ENCODE measurements at regions not wholly inside any gene's neighbourhood (a gene's known extent, or its start where the extent isn't known, plus 50 kb on each side); places are given as distances from the start of the nearest gene placed in this dataset.

DNA sequence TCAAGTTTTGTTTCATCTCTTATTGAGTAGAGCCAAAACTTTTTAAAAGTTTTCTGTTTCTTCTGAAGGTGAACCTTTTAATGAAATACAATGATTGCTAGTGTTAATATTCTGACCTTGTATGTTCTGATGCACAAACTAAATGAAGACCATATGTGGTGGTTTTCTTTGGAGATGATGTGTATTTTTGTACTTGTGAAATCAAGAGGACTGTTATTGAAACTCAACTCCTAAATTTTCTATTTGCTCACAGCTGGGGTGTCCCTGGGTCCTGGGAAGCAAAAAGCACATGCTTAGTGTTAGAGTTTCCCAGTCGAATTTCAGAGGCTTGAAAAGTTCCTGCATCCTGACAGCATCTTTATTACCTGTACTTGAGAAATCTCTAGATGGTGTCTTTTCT, 1185.8 kb upstream of the ALCAM start:
- TF ChIP-seq, protein P1, sequence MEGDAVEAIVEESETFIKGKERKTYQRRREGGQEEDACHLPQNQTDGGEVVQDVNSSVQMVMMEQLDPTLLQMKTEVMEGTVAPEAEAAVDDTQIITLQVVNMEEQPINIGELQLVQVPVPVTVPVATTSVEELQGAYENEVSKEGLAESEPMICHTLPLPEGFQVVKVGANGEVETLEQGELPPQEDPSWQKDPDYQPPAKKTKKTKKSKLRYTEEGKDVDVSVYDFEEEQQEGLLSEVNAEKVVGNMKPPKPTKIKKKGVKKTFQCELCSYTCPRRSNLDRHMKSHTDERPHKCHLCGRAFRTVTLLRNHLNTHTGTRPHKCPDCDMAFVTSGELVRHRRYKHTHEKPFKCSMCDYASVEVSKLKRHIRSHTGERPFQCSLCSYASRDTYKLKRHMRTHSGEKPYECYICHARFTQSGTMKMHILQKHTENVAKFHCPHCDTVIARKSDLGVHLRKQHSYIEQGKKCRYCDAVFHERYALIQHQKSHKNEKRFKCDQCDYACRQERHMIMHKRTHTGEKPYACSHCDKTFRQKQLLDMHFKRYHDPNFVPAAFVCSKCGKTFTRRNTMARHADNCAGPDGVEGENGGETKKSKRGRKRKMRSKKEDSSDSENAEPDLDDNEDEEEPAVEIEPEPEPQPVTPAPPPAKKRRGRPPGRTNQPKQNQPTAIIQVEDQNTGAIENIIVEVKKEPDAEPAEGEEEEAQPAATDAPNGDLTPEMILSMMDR (IDR thresholded peaks at IDR 0.05; ENCODE audit: low read depth, low read length): no peak
- TF ChIP-seq, protein P2, sequence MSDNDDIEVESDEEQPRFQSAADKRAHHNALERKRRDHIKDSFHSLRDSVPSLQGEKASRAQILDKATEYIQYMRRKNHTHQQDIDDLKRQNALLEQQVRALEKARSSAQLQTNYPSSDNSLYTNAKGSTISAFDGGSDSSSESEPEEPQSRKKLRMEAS (IDR thresholded peaks at IDR 0.05; ENCODE audit: low read depth, low read length): no peak

All from NB4 (cell line).